ENCODE measurements at regions not wholly inside any gene's neighbourhood (a gene's known extent, or its start where the extent isn't known, plus 50 kb on each side); places are given as distances from the start of the nearest gene placed in this dataset.

DNA sequence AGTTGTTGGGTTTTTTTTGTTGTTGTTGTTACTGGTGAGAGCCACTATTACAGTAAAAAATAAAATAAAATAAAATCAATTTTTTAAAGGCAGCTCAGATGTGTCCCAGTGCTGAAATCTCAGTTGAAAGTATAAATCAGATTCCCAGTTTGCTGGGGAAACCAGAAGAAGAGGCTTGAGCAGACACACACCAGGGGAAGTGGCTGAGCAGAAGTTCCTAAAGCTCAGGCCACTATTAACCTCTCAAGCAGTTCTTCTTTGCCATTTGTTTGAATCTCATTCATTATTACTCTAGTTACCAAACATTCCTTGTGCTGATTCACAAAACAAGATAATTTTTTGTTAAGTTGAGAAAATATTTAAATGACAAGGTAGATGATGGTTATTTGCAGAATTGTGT lies 70.9 kb upstream of the ZSWIM6 start:
- intact Hi-C loops (cut with DNase I), result no loop called here

GRCh38 chr5:61262080-61262479 lies 70.0 kb upstream of the ZSWIM6 start:
- DNase-seq (ENCODE audit: low spot score) (no peak), ATAC-seq (no peak)

More for the DNA sequence above, 70.9 kb upstream of the ZSWIM6 start:
- DNase-seq (ENCODE audit: low spot score) (no peak), ATAC-seq (no peak)

DNA sequence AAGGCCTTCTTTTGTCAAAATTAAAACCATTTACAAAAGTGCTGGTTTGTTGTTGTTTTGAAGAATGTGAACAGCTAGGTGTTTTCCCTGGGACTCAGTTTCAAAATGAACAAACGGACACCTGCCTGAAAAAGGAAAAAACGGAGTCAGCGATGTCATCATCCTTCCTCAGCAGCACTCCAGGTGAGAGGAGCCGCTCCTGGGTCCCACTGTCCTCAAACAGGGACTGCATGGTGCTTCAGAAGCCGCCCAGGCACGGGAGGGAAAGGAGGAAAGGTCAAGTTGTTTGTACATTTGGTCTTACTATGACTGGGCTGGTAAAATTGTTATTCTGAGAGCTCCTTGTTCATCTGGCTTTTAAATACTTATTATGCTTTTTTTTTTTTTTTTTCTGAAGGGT lies 69.0 kb upstream of the ZSWIM6 start:
- DNase-seq (ENCODE audit: low spot score) (no peak), ATAC-seq (no peak)
- intact Hi-C loops (cut with DNase I), result no loop called here

More at GRCh38 chr5:61262080-61262479, 70.0 kb upstream of the ZSWIM6 start:
- intact Hi-C loops (cut with DNase I), result no loop called here

GRCh38 chr5:61263561-61264272 lies 68.3 kb upstream of the ZSWIM6 start:
- DNase-seq (ENCODE audit: low spot score) (no peak), ATAC-seq (no peak)
- intact Hi-C loops (cut with DNase I), result no loop called here

- ATAC-seq (no peak), DNase-seq (ENCODE audit: low spot score) (no peak)
- intact Hi-C loops (cut with DNase I), result no loop called here
Measured at GRCh38 chr5:61264273-61264661, 67.8 kb upstream of the ZSWIM6 start.

DNA sequence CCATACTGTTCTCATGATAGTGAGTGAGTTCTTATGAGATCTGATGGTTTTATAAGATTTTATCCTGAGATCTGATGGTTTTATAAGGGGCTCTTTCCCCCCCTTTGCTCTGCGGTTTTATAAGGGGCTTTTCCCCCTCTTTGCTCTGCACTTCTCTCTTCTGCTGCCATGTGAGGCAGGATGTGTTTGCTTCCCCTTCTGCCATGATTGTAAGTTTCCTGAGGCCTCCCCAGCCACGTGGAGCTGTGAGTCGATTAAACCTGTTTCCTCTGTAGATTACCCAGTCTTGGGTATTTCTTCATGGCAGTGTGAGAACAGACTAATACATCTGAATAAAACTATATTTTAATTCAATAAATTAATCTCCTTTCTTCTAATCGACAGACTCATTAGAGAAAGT lies 64.9 kb upstream of the ZSWIM6 start:
- DNase-seq (ENCODE audit: low spot score) (no peak), ATAC-seq (no peak)
- intact Hi-C loops (cut with DNase I), result no loop called here

DNA sequence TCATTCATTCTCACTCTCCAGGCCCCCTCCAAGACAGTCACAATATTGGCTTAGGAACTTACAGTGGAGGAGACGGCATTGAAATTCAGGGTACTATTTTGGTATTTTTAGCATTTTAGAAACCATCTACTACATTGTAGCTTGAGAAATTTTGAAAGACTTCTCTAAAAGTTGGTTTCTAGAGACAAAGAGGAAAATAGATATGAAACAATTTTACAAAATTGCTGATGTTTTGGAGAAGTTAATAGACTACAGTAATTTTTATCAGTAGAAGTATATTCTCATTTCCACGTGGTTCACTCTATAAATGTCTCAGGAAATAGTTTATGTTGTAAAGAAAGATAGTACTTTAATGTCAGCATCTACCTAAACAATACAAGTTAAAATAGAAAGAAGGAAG lies 63.2 kb upstream of the ZSWIM6 start:
- ATAC-seq (no peak), DNase-seq (ENCODE audit: low spot score) (no peak)
- intact Hi-C loops (cut with DNase I), result no loop called here

GRCh38 chr5:61270510-61271165 lies 61.4 kb upstream of the ZSWIM6 start:
- intact Hi-C loops (cut with DNase I), result no loop called here
- DNase-seq (ENCODE audit: low spot score) (no peak), ATAC-seq (no peak)

DNA sequence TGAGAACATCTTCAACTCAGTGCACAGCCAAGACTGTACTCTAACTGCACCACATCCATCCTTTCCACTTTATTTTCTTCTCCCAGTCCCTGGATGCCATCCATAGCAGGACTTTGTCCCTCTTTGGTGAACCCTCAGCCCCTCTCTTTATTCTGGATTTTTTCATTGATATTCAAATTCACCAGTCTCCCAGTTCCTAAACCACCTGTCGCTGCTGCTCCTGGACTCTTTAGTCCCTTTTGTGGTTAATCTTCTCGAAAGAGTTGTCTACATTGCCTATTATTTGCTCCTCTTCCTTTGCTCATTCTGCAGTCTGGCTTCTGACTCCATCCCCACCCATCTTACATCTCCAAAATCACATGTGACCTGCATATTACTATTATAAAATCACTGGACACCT lies 59.4 kb upstream of the ZSWIM6 start:
- ATAC-seq, result no peak
- no peak for DNase-seq (ENCODE audit: low spot score)
- intact Hi-C loops (cut with DNase I), result no loop called here

GRCh38 chr5:61273279-61273975 lies 58.6 kb upstream of the ZSWIM6 start:
- ATAC-seq (no peak), DNase-seq (ENCODE audit: low spot score) (no peak)
- intact Hi-C loops (cut with DNase I), result no loop called here

- intact Hi-C loops (cut with DNase I), result no loop called here
- no peak for DNase-seq (ENCODE audit: low spot score)
- no peak for ATAC-seq
Measured at GRCh38 chr5:61274511-61274911, 57.5 kb upstream of the ZSWIM6 start.

DNA sequence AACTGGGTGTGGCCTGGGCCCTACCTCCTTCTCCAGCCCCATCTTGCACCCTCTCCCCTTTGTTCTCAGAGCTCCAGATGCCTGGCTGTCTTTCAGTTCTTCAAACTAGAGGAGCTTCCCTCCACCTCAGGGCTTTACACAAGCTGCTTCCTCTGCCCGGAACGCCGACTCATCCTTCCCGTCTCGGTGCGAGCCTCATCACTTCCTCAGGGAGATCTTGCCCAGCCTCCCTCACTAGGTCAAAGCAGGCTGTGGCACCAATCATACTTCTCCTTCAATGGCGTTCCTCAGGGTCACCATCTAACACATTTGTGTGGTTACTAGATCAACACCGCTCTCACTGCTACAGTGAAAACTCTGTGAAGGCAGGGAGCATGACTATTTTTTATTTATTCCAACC lies 56.2 kb upstream of the ZSWIM6 start:
- peak; percentile 82 for ATAC-seq
- intact Hi-C loops (cut with DNase I), result no loop called here
- peak; percentile 71 for DNase-seq (ENCODE audit: low spot score)

DNA sequence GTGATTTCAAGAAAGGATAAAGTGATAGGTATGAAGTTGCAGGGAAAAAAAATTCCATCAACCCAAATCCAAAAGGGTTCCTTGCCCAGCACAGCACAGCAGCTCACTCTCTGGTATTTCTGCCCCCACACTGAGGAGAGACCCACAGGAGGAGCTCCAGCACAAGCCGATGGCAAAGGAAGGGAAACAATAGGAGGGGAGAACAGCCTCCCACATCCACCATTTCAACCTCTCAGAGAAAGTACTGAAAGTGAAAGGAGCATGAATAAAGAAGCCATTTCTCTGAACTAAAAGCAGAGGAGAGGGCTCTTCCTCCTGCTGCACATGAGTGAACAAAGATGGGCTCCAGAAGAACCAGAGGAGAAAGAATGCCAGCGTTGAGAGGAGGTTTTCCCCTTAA lies 54.9 kb upstream of the ZSWIM6 start:
- DNase-seq (ENCODE audit: low spot score) (no peak), ATAC-seq (peak; percentile 73)
- intact Hi-C loops (cut with DNase I), result no loop called here

DNA sequence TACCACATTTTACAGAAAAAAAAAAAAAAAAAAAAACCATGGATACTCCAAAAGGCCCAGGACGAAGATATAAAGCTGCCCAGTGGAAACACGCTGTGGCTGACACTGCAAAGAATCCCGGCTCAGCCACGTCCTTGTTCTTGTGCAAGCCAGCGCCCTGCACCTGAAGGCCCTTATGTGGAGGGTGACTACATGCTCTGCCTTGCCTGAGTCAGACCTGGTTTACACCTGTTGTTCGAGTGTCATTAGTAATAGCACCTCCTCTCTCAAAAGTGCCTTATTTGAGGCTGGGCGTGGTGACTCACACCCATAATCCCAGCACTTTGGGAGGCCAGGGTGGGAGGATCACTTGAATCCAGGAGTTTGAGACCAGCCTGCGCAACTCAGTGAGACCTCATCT lies 54.3 kb upstream of the ZSWIM6 start:
- DNase-seq (ENCODE audit: low spot score) (no peak), ATAC-seq (no peak)
- intact Hi-C loops (cut with DNase I), result no loop called here

GRCh38 chr5:61279725-61280124 lies 52.3 kb upstream of the ZSWIM6 start:
- no peak for DNase-seq (ENCODE audit: low spot score)
- intact Hi-C loops (cut with DNase I), result no loop called here
- ATAC-seq, result no peak

DNA sequence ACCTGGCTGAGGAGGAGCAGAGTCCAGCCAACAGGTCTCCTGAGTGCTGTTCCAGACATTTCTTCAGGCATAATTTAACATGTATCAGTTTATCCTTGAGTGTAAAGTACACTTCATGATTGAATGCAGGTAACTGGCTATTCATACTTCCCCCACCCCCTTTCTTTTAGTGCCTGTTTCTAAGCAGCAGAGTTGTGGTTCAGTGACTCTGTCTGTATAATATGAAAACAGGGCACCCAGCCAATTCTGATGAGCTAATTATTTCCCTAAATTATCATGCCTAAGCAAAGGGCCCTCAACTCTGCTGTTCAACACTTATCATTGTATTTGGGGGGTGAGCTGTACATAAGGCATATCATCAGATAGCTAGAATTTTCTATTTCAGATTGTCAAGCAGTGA lies 51.9 kb upstream of the ZSWIM6 start:
- no peak for ATAC-seq
- intact Hi-C loops (cut with DNase I), result no loop called here

DNA sequence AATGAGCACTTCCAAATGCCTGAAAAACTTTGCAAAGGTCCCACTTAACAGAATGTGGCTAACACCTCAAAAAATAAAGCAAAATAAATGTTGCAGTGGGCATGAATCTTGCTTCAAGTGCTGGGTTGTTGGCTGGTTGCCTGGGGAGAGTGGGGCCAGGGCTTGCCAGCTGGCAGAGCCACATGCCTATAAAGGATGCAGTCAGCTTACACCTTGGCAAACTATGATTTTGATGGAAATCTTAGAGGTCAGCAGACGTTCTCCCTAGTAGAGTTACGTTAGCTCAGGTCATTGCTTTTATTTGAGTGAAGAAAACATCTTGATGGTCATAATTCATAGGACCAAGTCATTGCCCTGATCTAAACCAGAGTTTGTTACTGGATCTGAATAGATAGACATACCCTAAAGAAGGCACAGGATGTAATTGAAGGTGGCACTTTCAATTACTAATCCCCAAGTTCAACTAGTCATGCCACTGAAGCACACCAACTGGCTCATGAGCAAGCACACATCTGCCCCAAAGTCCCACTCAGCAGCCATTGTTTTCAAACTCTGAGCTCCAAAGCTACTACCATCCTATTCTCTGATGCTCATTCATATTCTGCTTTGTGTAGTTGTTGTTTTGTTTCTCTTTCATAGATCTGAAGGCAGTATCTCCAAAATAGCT lies 51.2 kb upstream of the ZSWIM6 start:
- DNase-seq (ENCODE audit: low spot score) (no peak), ATAC-seq (no peak)
- intact Hi-C loops (cut with DNase I), result no loop called here

More for the DNA sequence above, 51.9 kb upstream of the ZSWIM6 start:
- DNase-seq (ENCODE audit: low spot score), result no peak

- intact Hi-C loops (cut with DNase I), result no loop called here
- DNase-seq (ENCODE audit: low spot score), result no peak
- no peak for ATAC-seq
Measured at GRCh38 chr5:61281686-61282085, 50.4 kb upstream of the ZSWIM6 start.

Measured in sciatic nerve (tissue), 2 donors.